SK-N-SH (cell line): ENCODE measurements at regions not wholly inside any gene's neighbourhood (a gene's known extent, or its start where the extent isn't known, plus 50 kb on each side); places are given as distances from the start of the nearest gene placed in this dataset.

Source experiments
- CTCF ChIA-PET: fragments of 300-600, 350-600 bp; formaldehyde crosslinking; extraction: SDS; loops from one replicate; lab custom pipeline; 2021; lab: Yijun Ruan, JAX
- POLR2A ChIA-PET: fragments of 350-600 bp; sonication (Branson Sonifier 250); formaldehyde crosslinking; extraction: SDS; loops from one replicate; lab custom pipeline; 2020; ENCODE audit warnings: antibody characterized with exemption, inconsistent platforms; lab: Yijun Ruan, JAX
- DNase-seq: peaks from one replicate; pipeline ENCODE4 v3.0.0; 2012
- H2AFZ ChIP-seq: fragments of 200-600 bp; sonication (generic); 2 replicates; pipeline ENCODE4 v1.8.1; 2016; ENCODE audit warnings: antibody characterized with exemption, mild to moderate bottlenecking, low read depth
- H3F3A ChIP-seq: fragments of 200-600 bp; sonication (generic); replicated peaks from 2 replicates; pipeline ENCODE3; 2016; ENCODE audit warnings: antibody characterized with exemption, mild to moderate bottlenecking; ENCODE audit not compliant: insufficient read depth
- H3K27ac ChIP-seq, 2 experiments: fragments of 200-500 bp in 1 of 2; fragments of 200-600 bp in 1 of 2; sonication (Bioruptor generic) in 1 of 2; sonication (generic), shearing (Covaris generic) in 1 of 2; 2 replicates each; pipeline versions ENCODE4 v1.5.1 to v1.6.1; 2014 to 2016; ENCODE audit warnings: low read depth in 2 of 2, inconsistent platforms in 1 of 2, low read length in 1 of 2, mild to moderate bottlenecking in 1 of 2, mixed read lengths in 1 of 2
- H3K27me3 ChIP-seq: fragments of 200-600 bp; sonication (generic), shearing (Covaris generic); 2 replicates; pipeline ENCODE4 v1.6.1; 2016; ENCODE audit warnings: mixed run types; ENCODE audit not compliant: insufficient read depth
- H3K36me3 ChIP-seq, 2 experiments: fragments of 200-500 bp in 1 of 2; fragments of 200-600 bp in 1 of 2; sonication (Bioruptor generic) in 1 of 2; sonication (generic) in 1 of 2; replicated peaks in 1 of 2; 2 replicates each; pipeline versions ENCODE3 to v1.5.1; 2014 to 2016; ENCODE audit warnings: low read length in 1 of 2, mild to moderate bottlenecking in 1 of 2; ENCODE audit not compliant: insufficient read depth in 2 of 2, control insufficient read depth in 1 of 2
- H3K4me1 ChIP-seq, 2 experiments: fragments of 200-500 bp in 1 of 2; fragments of 200-600 bp in 1 of 2; sonication (Bioruptor generic) in 1 of 2; sonication (generic), shearing (Covaris generic) in 1 of 2; 2 replicates each; pipeline versions ENCODE4 v1.5.1 to v1.6.1; 2014 to 2016; ENCODE audit warnings: low read depth in 1 of 2, low read length in 1 of 2, mixed run types in 1 of 2; ENCODE audit not compliant: insufficient read depth in 2 of 2, control insufficient read depth in 1 of 2
- H3K4me2 ChIP-seq: fragments of 200-600 bp; sonication (generic), shearing (Covaris generic); 2 replicates; pipeline ENCODE4 v1.6.1; 2017; ENCODE audit warnings: mixed run types
- H3K4me3 ChIP-seq, 2 experiments: fragments of 200-500 bp in 1 of 2; fragments of 200-600 bp in 1 of 2; sonication (Bioruptor generic) in 1 of 2; sonication (generic), shearing (Covaris generic) in 1 of 2; 2 replicates each; pipeline versions ENCODE4 v1.5.1 to v1.8.1; 2014 to 2016; ENCODE audit warnings: low read depth in 2 of 2, inconsistent platforms in 1 of 2, low read length in 1 of 2, mild to moderate bottlenecking in 1 of 2, mixed read lengths in 1 of 2, moderate library complexity in 1 of 2
- H3K79me2 ChIP-seq: fragments of 200-600 bp; sonication (generic); 2 replicates; pipeline ENCODE4 v1.8.1; 2017; ENCODE audit warnings: mild to moderate bottlenecking; ENCODE audit not compliant: insufficient read depth
- H3K9ac ChIP-seq: fragments of 200-600 bp; sonication (generic); 2 replicates; pipeline ENCODE4 v1.6.1; 2017; ENCODE audit warnings: mixed run types
- H3K9me2 ChIP-seq: fragments of 200-600 bp; sonication (generic); 2 replicates; pipeline ENCODE4 v1.6.1; 2017; ENCODE audit warnings: mixed run types
- H3K9me3 ChIP-seq: fragments of 200-600 bp; sonication (generic); 2 replicates; pipeline ENCODE4 v1.6.1; 2017; ENCODE audit warnings: mixed run types, mild to moderate bottlenecking, moderate library complexity
- H4K20me1 ChIP-seq: fragments of 200-600 bp; sonication (generic); 2 replicates; pipeline ENCODE4 v1.6.1; 2017; ENCODE audit warnings: mild to moderate bottlenecking, mixed run types; ENCODE audit not compliant: insufficient read depth
- ELF1 ChIP-seq: IDR thresholded peaks from 2 replicates; pipeline ENCODE4 v1.4.0; 2012
- FOSL2 ChIP-seq: IDR thresholded peaks from 2 replicates; pipeline ENCODE4 v1.4.0; 2012; ENCODE audit warnings: low read depth, mild to moderate bottlenecking, moderate library complexity, borderline replicate concordance
- FOXJ3 ChIP-seq: sonication (generic); formaldehyde crosslinking; IDR thresholded peaks from 2 replicates; pipeline ENCODE4 v1.5.1; 2020; ENCODE audit warnings: mild to moderate bottlenecking, missing genetic modification reagents
- FOXM1 ChIP-seq: IDR thresholded peaks from 2 replicates; pipeline ENCODE4 v1.4.0; 2012; ENCODE audit warnings: low read depth, mild to moderate bottlenecking
- GABPA ChIP-seq: IDR thresholded peaks from 2 replicates; pipeline ENCODE4 v1.4.0; 2012; ENCODE audit warnings: low read depth, mild to moderate bottlenecking
- JUND ChIP-seq: IDR thresholded peaks from 2 replicates; pipeline ENCODE4 v1.4.0; 2012
- NFIC ChIP-seq: IDR thresholded peaks from 2 replicates; pipeline ENCODE4 v1.4.0; 2012; ENCODE audit warnings: borderline replicate concordance
- RCOR1 ChIP-seq: fragments of 150-350 bp; IDR thresholded peaks from 2 replicates; pipeline ENCODE4 v1.6.1; 2017; ENCODE audit warnings: antibody characterized with exemption, low read length
- RFX5 ChIP-seq: IDR thresholded peaks from 2 replicates; pipeline ENCODE4 v1.6.1; 2012; ENCODE audit warnings: mild to moderate bottlenecking, improper control_type of control experiment, low read length
- TAF1 ChIP-seq: IDR thresholded peaks from 2 replicates; pipeline ENCODE4 v1.6.1; 2012; ENCODE audit warnings: low read depth, mild to moderate bottlenecking, low read length, moderate library complexity, borderline replicate concordance
- WGBS: methylation state at CpG from one replicate; pipeline ENCODE4 v1.1.6; 2017; ENCODE audit warnings: low lambda C conversion rate; 5-methylcytosine and 5-hydroxymethylcytosine counted together
- TF ChIP-seq, protein P1 (sequence below): IDR thresholded peaks from 2 replicates; pipeline ENCODE4 v1.4.0; 2012; ENCODE audit warnings: low read depth, borderline replicate concordance

DNA sequence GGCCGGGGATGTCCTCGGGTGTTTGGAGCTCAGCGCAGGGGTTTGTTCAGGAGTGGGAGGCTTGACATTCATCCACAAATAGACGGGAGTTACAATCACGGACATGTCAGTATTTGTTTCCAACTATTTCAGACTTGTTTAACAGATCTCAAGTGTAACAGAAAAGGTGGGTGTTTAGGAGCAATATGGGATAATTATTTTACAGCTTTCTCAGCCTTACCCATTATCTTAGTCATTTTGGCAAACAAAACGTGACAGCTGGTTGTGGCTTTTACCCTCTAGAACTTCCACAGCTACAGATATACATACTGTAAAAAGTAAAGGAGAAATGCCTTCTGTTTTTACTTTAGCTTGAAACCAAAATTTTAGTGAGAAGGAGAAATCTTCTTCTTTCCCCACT, 178.7 kb upstream of the TMEM45B start (continued):
- TF ChIP-seq TAF1: no peak

DNA sequence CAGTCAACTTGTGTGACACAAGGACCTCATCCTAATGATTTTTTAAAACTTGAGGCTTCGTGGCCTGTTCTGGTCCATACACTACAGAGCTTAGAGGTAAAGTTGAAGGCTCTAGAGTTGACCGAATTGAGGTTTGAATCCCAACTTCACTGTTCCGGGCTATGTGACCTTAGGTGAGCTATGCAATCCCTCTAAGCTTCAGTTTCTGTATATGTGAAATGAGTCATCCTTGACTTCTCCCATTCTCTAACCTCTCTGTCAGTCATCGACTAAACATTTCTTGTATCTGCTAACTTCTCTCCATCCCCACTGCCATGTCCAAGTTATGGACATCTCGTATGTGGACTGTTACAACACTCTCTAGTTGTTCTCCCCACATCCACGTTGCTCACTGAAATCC, 178.2 kb upstream of the TMEM45B start:
- peak overlapping the region in 1 of 2 experiments; percentile 89; a peak in 2 of 4 replicates for H3K27ac ChIP-seq
- ChIA-PET POLR2A (no interaction called here), CTCF (no interaction called here)
- no peaks in the 10 kb centered on the region for H3K36me3 ChIP-seq
- 46% methylated on average over 6 of the region's 6 CpGs for WGBS
- H3K4me1 ChIP-seq: peaks cover 2 to 24% of the 10 kb centered on the region in 2 experiments; a peak in 3 of 4 replicates
- H3K79me2 ChIP-seq: no peaks in the 10 kb centered on the region
- no peak overlapping the region for H3K4me3 ChIP-seq
- H4K20me1 ChIP-seq: no peaks in the 10 kb centered on the region
- no peak overlapping the region for H3K4me2 ChIP-seq
- no peaks in the 10 kb centered on the region for H3K27me3 ChIP-seq
- no peak overlapping the region for H3K9ac ChIP-seq
- H2AFZ ChIP-seq: peak overlapping the region; percentile 60
- no peak for DNase-seq
- H3F3A ChIP-seq: peaks cover 12% of the 10 kb centered on the region
- TF ChIP-seq RCOR1 (no peak), JUND (peak; percentile 21; the same call in 1 of the 2 replicates), FOSL2 (peak; percentile 34; the same call in 1 of the 2 replicates)
- TF ChIP-seq, all 33 proteins: peak for 2
- Histone ChIP-seq H3K9me3 (no peaks in the 10 kb centered on the region), H3K9me2 (no peaks in the 10 kb centered on the region)

DNA sequence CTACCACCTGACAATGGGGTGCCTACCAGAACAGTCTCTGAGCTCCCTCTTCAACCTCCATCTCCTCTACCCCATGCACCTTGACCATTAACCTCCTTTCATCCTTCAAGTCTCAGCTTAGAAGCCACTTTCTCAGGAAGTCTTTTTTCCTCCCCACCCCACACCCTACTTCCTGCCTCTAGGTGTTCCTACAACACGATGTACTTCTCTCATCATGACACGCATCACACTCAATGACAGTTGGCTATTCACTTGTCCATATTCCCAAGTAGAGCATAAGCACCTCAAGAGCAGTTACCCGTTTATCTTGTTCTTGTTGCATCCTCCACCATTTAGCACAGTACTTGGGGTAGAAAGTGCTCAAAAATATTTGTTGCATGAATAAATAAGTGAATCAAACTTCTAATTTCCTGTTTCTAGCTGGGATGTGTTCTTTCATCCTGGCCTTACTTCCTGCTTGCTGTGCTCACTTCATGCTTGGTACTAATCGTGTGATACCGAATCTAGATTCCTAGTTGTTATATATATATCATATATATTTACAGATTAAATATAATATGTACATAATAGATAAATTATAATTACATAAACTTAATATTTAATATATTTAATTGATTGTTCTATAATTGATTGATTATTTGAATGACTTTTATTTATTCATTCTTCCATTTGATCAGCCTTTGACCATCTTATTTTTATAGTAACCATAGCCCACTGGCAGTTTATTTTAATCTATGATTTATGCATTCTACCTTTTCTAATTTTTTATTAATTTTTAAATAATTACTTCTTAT, 177.5 kb upstream of the TMEM45B start:
- no peaks in the 10 kb centered on the region for H4K20me1 ChIP-seq
- no peaks in the 10 kb centered on the region for H3K79me2 ChIP-seq
- H3K9me3 ChIP-seq: no peaks in the 10 kb centered on the region
- H3F3A ChIP-seq: peaks cover 12% of the 10 kb centered on the region
- TF ChIP-seq FOXJ3 (no peak), RFX5 (no peak), ELF1 (no peak), GABPA (no peak), FOXM1 (no peak), JUND (no peak), NFIC (no peak)
- TF ChIP-seq, protein P1, sequence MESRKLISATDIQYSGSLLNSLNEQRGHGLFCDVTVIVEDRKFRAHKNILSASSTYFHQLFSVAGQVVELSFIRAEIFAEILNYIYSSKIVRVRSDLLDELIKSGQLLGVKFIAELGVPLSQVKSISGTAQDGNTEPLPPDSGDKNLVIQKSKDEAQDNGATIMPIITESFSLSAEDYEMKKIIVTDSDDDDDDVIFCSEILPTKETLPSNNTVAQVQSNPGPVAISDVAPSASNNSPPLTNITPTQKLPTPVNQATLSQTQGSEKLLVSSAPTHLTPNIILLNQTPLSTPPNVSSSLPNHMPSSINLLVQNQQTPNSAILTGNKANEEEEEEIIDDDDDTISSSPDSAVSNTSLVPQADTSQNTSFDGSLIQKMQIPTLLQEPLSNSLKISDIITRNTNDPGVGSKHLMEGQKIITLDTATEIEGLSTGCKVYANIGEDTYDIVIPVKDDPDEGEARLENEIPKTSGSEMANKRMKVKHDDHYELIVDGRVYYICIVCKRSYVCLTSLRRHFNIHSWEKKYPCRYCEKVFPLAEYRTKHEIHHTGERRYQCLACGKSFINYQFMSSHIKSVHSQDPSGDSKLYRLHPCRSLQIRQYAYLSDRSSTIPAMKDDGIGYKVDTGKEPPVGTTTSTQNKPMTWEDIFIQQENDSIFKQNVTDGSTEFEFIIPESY: no peak
- H3K4me2 ChIP-seq: no peak overlapping the region
- H3K27me3 ChIP-seq: no peaks in the 10 kb centered on the region
- ChIA-PET POLR2A (no interaction called here), CTCF (no interaction called here)
- H3K9me2 ChIP-seq: no peaks in the 10 kb centered on the region
- peak overlapping the region in 1 of 2 experiments; percentile 89; a peak in 2 of 4 replicates for H3K27ac ChIP-seq
- H3K4me3 ChIP-seq: no peak overlapping the region
- H3K9ac ChIP-seq: no peak overlapping the region
- no peak for DNase-seq
- H3K4me1 ChIP-seq: peaks cover 2 to 24% of the 10 kb centered on the region in 2 experiments; a peak in 3 of 4 replicates
- H3K36me3 ChIP-seq: no peaks in the 10 kb centered on the region
- no peak overlapping the region; the same call in 1 of the 2 replicates for H2AFZ ChIP-seq
- 70% methylated on average over 5 of the region's 5 CpGs for WGBS
